Astrocyte (in vitro differentiated cells and primary cell): ENCODE measurements at regions not wholly inside any gene's neighbourhood (a gene's known extent, or its start where the extent isn't known, plus 50 kb on each side); places are given as distances from the start of the nearest gene placed in this dataset.

ENCODE experiments used
- EZH2 ChIP-seq: IDR thresholded peaks from 2 replicates; pipeline ENCODE4 v1.6.1; 2012; ENCODE audit warnings: mild to moderate bottlenecking, low read length, inconsistent platforms; ENCODE audit not compliant: insufficient read depth
- TF ChIP-seq, protein P1 (sequence below): IDR thresholded peaks from 2 replicates; pipeline ENCODE4 v1.5.1; 2011; ENCODE audit warnings: low read depth, mild to moderate bottlenecking, inconsistent platforms, low read length, moderate library complexity; ENCODE audit not compliant: insufficient read depth

DNA sequence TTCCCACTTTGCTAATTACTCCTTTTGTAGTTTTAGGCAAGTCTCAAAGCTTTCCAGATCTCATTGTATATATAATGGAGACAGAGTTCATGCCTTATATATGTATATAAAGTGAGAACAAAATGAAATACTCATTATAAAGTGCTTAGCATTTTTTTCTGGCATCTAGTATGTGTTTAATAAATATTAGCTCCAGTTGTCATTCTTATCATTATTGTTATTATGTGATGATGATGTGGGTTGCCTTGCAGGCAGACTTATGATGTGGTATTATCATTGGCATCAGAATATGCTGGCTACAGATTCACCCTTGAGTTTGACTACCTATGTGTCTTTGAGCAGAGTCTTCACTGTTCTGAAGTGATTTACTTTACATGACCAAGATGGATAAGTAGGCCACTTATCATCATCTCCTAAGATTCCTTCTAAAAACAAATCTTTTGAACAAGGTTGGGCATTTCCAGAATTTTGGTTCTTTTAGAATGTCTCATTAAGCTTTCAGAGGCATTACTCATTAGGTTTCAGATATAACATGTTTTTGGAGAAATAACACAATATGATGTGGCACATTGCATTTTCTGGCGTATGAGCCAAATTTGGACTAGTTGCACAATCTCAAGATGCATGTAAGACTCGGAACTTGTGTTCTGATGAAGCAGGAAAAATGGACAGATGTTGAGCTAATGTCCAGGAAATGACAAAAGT, 145.6 kb upstream of the TNC start:
- TF ChIP-seq, protein P1, sequence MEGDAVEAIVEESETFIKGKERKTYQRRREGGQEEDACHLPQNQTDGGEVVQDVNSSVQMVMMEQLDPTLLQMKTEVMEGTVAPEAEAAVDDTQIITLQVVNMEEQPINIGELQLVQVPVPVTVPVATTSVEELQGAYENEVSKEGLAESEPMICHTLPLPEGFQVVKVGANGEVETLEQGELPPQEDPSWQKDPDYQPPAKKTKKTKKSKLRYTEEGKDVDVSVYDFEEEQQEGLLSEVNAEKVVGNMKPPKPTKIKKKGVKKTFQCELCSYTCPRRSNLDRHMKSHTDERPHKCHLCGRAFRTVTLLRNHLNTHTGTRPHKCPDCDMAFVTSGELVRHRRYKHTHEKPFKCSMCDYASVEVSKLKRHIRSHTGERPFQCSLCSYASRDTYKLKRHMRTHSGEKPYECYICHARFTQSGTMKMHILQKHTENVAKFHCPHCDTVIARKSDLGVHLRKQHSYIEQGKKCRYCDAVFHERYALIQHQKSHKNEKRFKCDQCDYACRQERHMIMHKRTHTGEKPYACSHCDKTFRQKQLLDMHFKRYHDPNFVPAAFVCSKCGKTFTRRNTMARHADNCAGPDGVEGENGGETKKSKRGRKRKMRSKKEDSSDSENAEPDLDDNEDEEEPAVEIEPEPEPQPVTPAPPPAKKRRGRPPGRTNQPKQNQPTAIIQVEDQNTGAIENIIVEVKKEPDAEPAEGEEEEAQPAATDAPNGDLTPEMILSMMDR, result no peak
- TF ChIP-seq EZH2, result no peak
